GM12878 (cell line): ENCODE measurements at regions not wholly inside any gene's neighbourhood (a gene's known extent, or its start where the extent isn't known, plus 50 kb on each side); places are given as distances from the start of the nearest gene placed in this dataset.

Experiments used
- ATAC-seq: fragments of 200-7000 bp; cut with Tn5 transposase; 3 replicates; pipeline ENCODE4 v1.9.1; 2020; ENCODE audit warnings: mild to moderate bottlenecking, moderate library complexity
- BruUV-seq: library from RNA; stranded (reverse); fragments of 400-500 nt; replicated peaks from 2 replicates; lab custom pipeline; 2021; lab: Mats Ljungman, UMichigan
- CTCF ChIA-PET: fragments of 300-600 bp; sonication (Branson Sonifier 250); formaldehyde crosslinking; extraction: SDS; loops from one replicate; lab custom pipeline; 2021; ENCODE audit warnings: inconsistent platforms; lab: Yijun Ruan, JAX
- POLR2A ChIA-PET: fragments of 350-600 bp; formaldehyde crosslinking; extraction: SDS; loops from one replicate; lab custom pipeline; 2021; ENCODE audit warnings: inconsistent platforms; lab: Charles Lee
- RAD21 ChIA-PET: fragments of 300-600 bp; sonication (Branson Sonifier 250); formaldehyde crosslinking; loops from one replicate; lab custom pipeline; 2023; ENCODE audit warnings: antibody characterized with exemption; ENCODE audit not compliant: unreplicated experiment; lab: Charles Lee
- SMC1A ChIA-PET: fragments of 300-600 bp; sonication (Branson Sonifier 250); formaldehyde crosslinking; loops from one replicate; lab custom pipeline; 2023; ENCODE audit not compliant: unreplicated experiment, uncharacterized antibody; lab: Charles Lee
- DNase-seq: peaks from one replicate; pipeline ENCODE4 v3.0.0-alpha.2; 2011; ENCODE audit warnings: low read depth, low spot score
- FAIRE-seq: peaks from 3 replicates; lab custom pipeline; 2011; peaks lifted over from hg19 to GRCh38; lab: Jason Lieb, UNC
- H2AFZ ChIP-seq: 2 replicates; pipeline ENCODE4 v1.6.0; 2011; ENCODE audit warnings: low read depth, low read length, control low read depth; ENCODE audit not compliant: control insufficient read depth
- H3K27ac ChIP-seq: 2 replicates; pipeline ENCODE4 v1.5.1; 2011; ENCODE audit warnings: control low read depth; ENCODE audit not compliant: control insufficient read depth, insufficient read depth
- H3K27me3 ChIP-seq, 2 experiments: replicated peaks in 1 of 2; 2 replicates each; pipeline versions ENCODE4 v1.6.0 to v1.6.1; 2011; ENCODE audit warnings: low read length in 1 of 2; ENCODE audit not compliant: control insufficient read depth in 2 of 2, insufficient read depth in 2 of 2
- H3K36me3 ChIP-seq, 2 experiments: 2 replicates each; pipeline ENCODE4 v1.5.1; 2011; ENCODE audit warnings: low read length in 1 of 2; ENCODE audit not compliant: control insufficient read depth in 2 of 2, insufficient read depth in 2 of 2
- H3K4me1 ChIP-seq: 2 replicates; pipeline ENCODE4 v1.6.1; 2011; ENCODE audit warnings: mild to moderate bottlenecking, low read length, moderate library complexity, mixed read lengths; ENCODE audit not compliant: control insufficient read depth, insufficient read depth
- H3K4me2 ChIP-seq: 2 replicates; pipeline ENCODE4 v1.6.0; 2011; ENCODE audit warnings: control low read depth; ENCODE audit not compliant: control insufficient read depth, insufficient read depth
- H3K4me3 ChIP-seq: fragments of 200-600 bp; sonication (generic); 2 replicates; pipeline ENCODE4 v1.5.1; 2016
- H3K79me2 ChIP-seq: 2 replicates; pipeline ENCODE4 v1.6.0; 2011; ENCODE audit warnings: low read length; ENCODE audit not compliant: control insufficient read depth, insufficient read depth
- H3K9ac ChIP-seq: 2 replicates; pipeline ENCODE4 v1.8.0; 2011; ENCODE audit warnings: low read length, control low read depth, mixed read lengths; ENCODE audit not compliant: control insufficient read depth, insufficient read depth
- H3K9me3 ChIP-seq: replicated peaks from 3 replicates; pipeline ENCODE4 v1.5.1; 2011; ENCODE audit warnings: mild to moderate bottlenecking, low read length; ENCODE audit not compliant: control insufficient read depth, insufficient read depth
- H4K20me1 ChIP-seq: 2 replicates; pipeline ENCODE4 v1.6.0; 2011; ENCODE audit not compliant: control insufficient read depth, insufficient read depth
- ATF7 ChIP-seq: fragments of 450-650 bp; IDR thresholded peaks from 2 replicates; pipeline ENCODE4 v1.6.1; 2016; ENCODE audit warnings: low read depth, mild to moderate bottlenecking
- EP300 ChIP-seq, 2 experiments: fragments of 150-350 bp in 1 of 2; IDR thresholded peaks; 2 replicates each; pipeline ENCODE4 v1.6.1; 2011 to 2012; ENCODE audit warnings: low read depth in 2 of 2, low read length in 2 of 2, borderline replicate concordance in 1 of 2, improper control_type of control experiment in 1 of 2, inconsistent platforms in 1 of 2; ENCODE audit not compliant: control insufficient read depth in 1 of 2
- GABPA ChIP-seq: IDR thresholded peaks from 2 replicates; pipeline ENCODE4 v1.6.1; 2014; ENCODE audit warnings: antibody characterized with exemption, low read depth, mild to moderate bottlenecking, inconsistent platforms
- IKZF2 ChIP-seq, 2 experiments: fragments of 450-650 bp; IDR thresholded peaks; 2 replicates each; pipeline ENCODE4 v1.6.1; 2017; ENCODE audit warnings: mild to moderate bottlenecking in 2 of 2, moderate library complexity in 2 of 2
- KDM1A ChIP-seq: fragments of 200-600 bp; sonication (generic); IDR thresholded peaks from 2 replicates; pipeline ENCODE4 v1.6.1; 2016; ENCODE audit warnings: borderline replicate concordance
- NRF1 ChIP-seq: conservative IDR thresholded peaks from 2 replicates; pipeline ENCODE4 v1.6.1; 2011; ENCODE audit warnings: mild to moderate bottlenecking, low read depth, low read length, improper control_type of control experiment
- PAX8 ChIP-seq: fragments of 450-650 bp; IDR thresholded peaks from 2 replicates; pipeline ENCODE4 v1.6.1; 2017; ENCODE audit warnings: mild to moderate bottlenecking, moderate library complexity
- PKNOX1 ChIP-seq: fragments of 450-650 bp; IDR thresholded peaks from 2 replicates; pipeline ENCODE4 v1.6.1; 2016; ENCODE audit warnings: mild to moderate bottlenecking
- POLR2AphosphoS2 ChIP-seq: IDR thresholded peaks from 2 replicates; pipeline ENCODE4 v1.6.1; 2011; ENCODE audit warnings: low read depth, mild to moderate bottlenecking, low read length, improper control_type of control experiment, moderate library complexity
- SPI1 ChIP-seq: IDR thresholded peaks from 2 replicates; pipeline ENCODE4 v1.6.1; 2011; ENCODE audit warnings: low read depth, mild to moderate bottlenecking, low read length, moderate library complexity, borderline replicate concordance; ENCODE audit not compliant: insufficient read depth
- YY1 ChIP-seq: IDR thresholded peaks from 2 replicates; pipeline ENCODE4 v1.6.1; 2011; ENCODE audit warnings: low read depth, mild to moderate bottlenecking, low read length
- ZNF622 ChIP-seq: fragments of 450-650 bp; IDR thresholded peaks from 2 replicates; pipeline ENCODE4 v1.6.1; 2017; ENCODE audit warnings: mild to moderate bottlenecking, inconsistent platforms
- ZSCAN29 ChIP-seq: fragments of 450-650 bp; IDR thresholded peaks from 2 replicates; pipeline ENCODE4 v1.6.1; 2017; ENCODE audit warnings: mild to moderate bottlenecking, moderate library complexity
- WGBS: methylation state at CpG from one replicate; pipeline ENCODE4 v1.1.6; 2016; ENCODE audit warnings: low lambda C conversion rate; ENCODE audit not compliant: insufficient replicate concordance, insufficient coverage; ENCODE audit errors: missing lambda C conversion rate; 5-methylcytosine and 5-hydroxymethylcytosine counted together
- in situ Hi-C: fragments of 300-500 bp; cut with MboI; formaldehyde crosslinking; loops from 9 replicates; pipeline ENCODE4 v1.14.3; 2018; ENCODE audit warnings: mixed read lengths
- intact Hi-C: fragments of 100-400 bp; cut with micrococcal nuclease; formaldehyde crosslinking; loops from one replicate; pipeline ENCODE4 v1.14.2; 2022; ENCODE audit not compliant: unreplicated experiment

DNA sequence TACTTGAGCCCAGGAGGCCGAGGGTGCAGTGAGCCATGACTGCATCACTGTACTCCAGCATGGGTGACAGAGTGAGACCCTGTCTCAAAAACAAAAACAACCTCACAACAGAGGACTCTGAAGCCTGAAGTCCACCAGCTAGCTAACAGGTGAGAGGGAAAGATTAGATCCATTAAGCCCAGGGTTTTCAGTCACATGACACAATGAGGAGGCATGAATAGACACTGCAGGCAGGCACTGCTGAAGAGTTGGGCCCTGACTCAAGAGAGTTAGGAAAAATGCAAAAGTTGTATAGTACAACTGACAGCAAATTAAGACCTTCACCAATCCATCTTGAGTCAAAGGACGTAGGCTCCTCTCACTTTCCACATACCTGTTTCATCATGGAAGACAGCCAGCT is 64.9 kb downstream of the IARS1 start:
- Histone ChIP-seq H3K4me1 (no peaks in the 10 kb centered on the region), H3K9me3 (no peaks in the 10 kb centered on the region), H3K36me3 (peaks cover 13 to 18% of the 10 kb centered on the region in 2 experiments; a peak in 3 of 4 replicates), H3K4me2 (no peak overlapping the region), H3K27me3 (no peaks in the 10 kb centered on the region), H3K79me2 (no peaks in the 10 kb centered on the region), H2AFZ (no peak overlapping the region), H3K9ac (no peak overlapping the region)
- FAIRE-seq (no peak), ATAC-seq (no peak), DNase-seq (no peak)
- ChIA-PET SMC1A (no interaction called here), CTCF (interaction anchor here (1.0 to 3.4 kb wide), 2 partner anchors 14 to 89 kb away, joined by 4 to 17 read pairs; no protein-coding TSS in a partner anchor), RAD21 (no interaction called here)
- in situ Hi-C loops = no loop called here
- 98% methylated on average over 2 of the region's 2 CpGs for WGBS
- no TSS peak for BruUV-seq
- no peak for TF ChIP-seq ZSCAN29
- no peak for TF ChIP-seq YY1
- TF ChIP-seq GABPA = no peak
- no peak for TF ChIP-seq POLR2AphosphoS2
- TF ChIP-seq SPI1 = no peak
- TF ChIP-seq ATF7 = no peak
- no peak for TF ChIP-seq NRF1
- TF ChIP-seq EP300 (IDR thresholded peaks at IDR 0.05; ENCODE audit: borderline replicate concordance in 1 of 2, control insufficient read depth in 1 of 2, low read depth in 2 of 2, low read length in 2 of 2) = no peak
- no peak for TF ChIP-seq KDM1A
- no peak for TF ChIP-seq PAX8
- TF ChIP-seq ZNF622 = no peak
- TF ChIP-seq PKNOX1 = no peak
- no peak for TF ChIP-seq IKZF2 (IDR thresholded peaks at IDR 0.05)
- TF ChIP-seq, all 136 proteins: peak for 0
- intact Hi-C loops = no loop called here
- Histone ChIP-seq H3K4me3 (no peak overlapping the region), H3K27ac (no peak overlapping the region), H4K20me1 (no peaks in the 10 kb centered on the region)
- POLR2A ChIA-PET = no interaction called here
